ENCODE measurements at regions not wholly inside any gene's neighbourhood (a gene's known extent, or its start where the extent isn't known, plus 50 kb on each side); places are given as distances from the start of the nearest gene placed in this dataset.

GRCh38 chr1:30447701-30448100, 275.7 kb downstream of the MATN1 start:
- TF ChIP-seq EP300 (IDR thresholded peaks at IDR 0.05) (no peak), POLR2A (IDR thresholded peaks at IDR 0.05) (no peak), CTCF (IDR thresholded peaks at IDR 0.05) (no peak)
- Histone ChIP-seq H3K4me1 (no peaks in the 10 kb centered on the region), H3K4me3 (no peak overlapping the region), H3K27ac (no peak overlapping the region), H3K9me3 (no peaks in the 10 kb centered on the region), H3K36me3 (no peaks in the 10 kb centered on the region), H3K27me3 (no peaks in the 10 kb centered on the region)
- WGBS, 2 donors, result 72 to 80% methylated on average over 3 of the region's 3 CpGs
- no peak for DNase-seq (ENCODE audit: low spot score in 2 of 2)

DNA sequence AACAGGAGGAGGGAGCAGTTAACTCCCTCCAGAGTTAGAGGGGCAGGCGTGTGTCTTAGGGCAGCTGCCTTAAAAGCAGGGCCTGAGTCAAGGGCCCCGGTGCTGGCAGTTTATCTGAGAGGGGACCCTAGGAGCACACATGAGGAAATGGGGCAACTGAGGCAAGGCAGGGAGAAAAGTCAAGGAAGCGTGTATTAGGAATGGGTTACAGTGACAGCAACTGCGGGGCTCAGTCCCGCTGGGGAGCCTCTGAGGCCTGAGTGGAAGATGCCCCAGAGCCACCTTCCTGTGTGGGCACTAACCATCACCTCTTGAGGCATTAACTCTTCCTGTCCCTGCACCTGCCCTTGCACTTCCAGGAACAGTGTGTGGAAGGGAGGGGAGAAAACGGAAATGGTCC, 276.3 kb downstream of the MATN1 start:
- no peaks in the 10 kb centered on the region for H3K9me3 ChIP-seq
- no peaks in the 10 kb centered on the region for H3K27me3 ChIP-seq
- no peak overlapping the region for H3K27ac ChIP-seq
- TF ChIP-seq EP300 (IDR thresholded peaks at IDR 0.05), result no peak
- TF ChIP-seq POLR2A (IDR thresholded peaks at IDR 0.05), result no peak
- TF ChIP-seq CTCF (IDR thresholded peaks at IDR 0.05), result no peak
- no peak overlapping the region for H3K4me3 ChIP-seq
- no peaks in the 10 kb centered on the region for H3K4me1 ChIP-seq
- no peak for DNase-seq (ENCODE audit: low spot score in 2 of 2)
- H3K36me3 ChIP-seq, result no peaks in the 10 kb centered on the region
- 48 to 50% methylated on average over 6 of the region's 6 CpGs for WGBS, 2 donors

DNA sequence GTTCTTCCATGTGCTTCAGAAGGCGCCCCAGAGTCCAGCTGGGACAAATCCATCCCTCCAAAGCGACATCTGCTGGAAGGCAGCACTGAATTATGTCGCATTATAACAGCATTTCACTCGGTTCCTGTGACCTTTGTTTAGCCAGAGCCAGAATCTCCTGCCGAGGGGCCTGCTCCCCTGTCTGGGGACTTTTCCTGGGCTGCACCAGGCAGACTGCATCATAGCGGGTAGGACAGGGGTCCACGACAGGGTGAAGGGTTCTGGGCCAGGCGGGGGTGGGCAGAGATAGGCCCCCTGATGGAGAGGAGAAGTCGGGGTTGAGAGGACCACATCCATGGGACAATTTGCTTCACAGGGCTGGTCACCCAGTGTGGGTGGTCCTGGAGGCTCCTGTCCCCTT, 276.9 kb downstream of the MATN1 start:
- Histone ChIP-seq H3K36me3 (no peaks in the 10 kb centered on the region), H3K27ac (no peak overlapping the region), H3K9me3 (no peaks in the 10 kb centered on the region), H3K4me1 (no peaks in the 10 kb centered on the region), H3K4me3 (no peak overlapping the region), H3K27me3 (no peaks in the 10 kb centered on the region)
- TF ChIP-seq EP300 (IDR thresholded peaks at IDR 0.05), result no peak
- no peak for TF ChIP-seq POLR2A (IDR thresholded peaks at IDR 0.05)
- no peak for TF ChIP-seq CTCF (IDR thresholded peaks at IDR 0.05)
- DNase-seq (ENCODE audit: low spot score in 2 of 2), result no peak
- WGBS, 2 donors, result 29 to 39% methylated on average over 9 of the region's 9 CpGs

GRCh38 chr1:30446095-30446494, 277.3 kb downstream of the MATN1 start:
- Histone ChIP-seq H3K4me3 (no peak overlapping the region), H3K9me3 (no peaks in the 10 kb centered on the region), H3K27ac (no peak overlapping the region), H3K27me3 (no peaks in the 10 kb centered on the region), H3K36me3 (no peaks in the 10 kb centered on the region), H3K4me1 (no peaks in the 10 kb centered on the region)
- no peak for DNase-seq (ENCODE audit: low spot score in 2 of 2)
- TF ChIP-seq POLR2A (IDR thresholded peaks at IDR 0.05), result no peak
- no peak for TF ChIP-seq CTCF (IDR thresholded peaks at IDR 0.05)
- TF ChIP-seq EP300 (IDR thresholded peaks at IDR 0.05), result no peak
- 44 to 60% methylated on average over 11 of the region's 11 CpGs for WGBS, 2 donors

GRCh38 chr1:30445449-30445848, 277.9 kb downstream of the MATN1 start:
- WGBS, 2 donors, result 57 to 59% methylated on average over 10 of the region's 10 CpGs
- no peaks in the 10 kb centered on the region for H3K9me3 ChIP-seq
- H3K27ac ChIP-seq, result no peak overlapping the region
- no peaks in the 10 kb centered on the region for H3K27me3 ChIP-seq
- no peak overlapping the region for H3K4me3 ChIP-seq
- H3K4me1 ChIP-seq, result no peaks in the 10 kb centered on the region
- no peaks in the 10 kb centered on the region for H3K36me3 ChIP-seq
- TF ChIP-seq CTCF (IDR thresholded peaks at IDR 0.05) (no peak), EP300 (IDR thresholded peaks at IDR 0.05) (no peak), POLR2A (IDR thresholded peaks at IDR 0.05) (no peak)
- no peak for DNase-seq (ENCODE audit: low spot score in 2 of 2)
